HFFc6 (cell line): ENCODE measurements at regions not wholly inside any gene's neighbourhood (a gene's known extent, or its start where the extent isn't known, plus 50 kb on each side); places are given as distances from the start of the nearest gene placed in this dataset.

Source experiments
- DNase-seq: peaks from one replicate; pipeline ENCODE4 v3.0.0-alpha.2; 2018
- H3K27ac Mint-ChIP-seq: 2 replicates; pipeline ENCODE4 v1.8.0; 2020; ENCODE audit warnings: mild to moderate bottlenecking, mixed read lengths
- H3K27me3 Mint-ChIP-seq: 2 replicates; pipeline ENCODE4 v1.8.0; 2021; ENCODE audit warnings: mild to moderate bottlenecking, moderate library complexity, mixed read lengths; ENCODE audit not compliant: insufficient read depth
- H3K36me3 Mint-ChIP-seq: 2 replicates; pipeline ENCODE4 v1.8.0; 2021; ENCODE audit warnings: low read depth, mixed read lengths
- H3K4me1 Mint-ChIP-seq: 2 replicates; pipeline ENCODE4 v1.8.0; 2020; ENCODE audit warnings: low read depth, mixed read lengths
- H3K4me3 Mint-ChIP-seq: 2 replicates; pipeline ENCODE4 v1.8.0; 2020; ENCODE audit warnings: mild to moderate bottlenecking, moderate library complexity, mixed read lengths
- H3K9me3 Mint-ChIP-seq: 2 replicates; pipeline ENCODE4 v1.8.0; 2020; ENCODE audit warnings: mild to moderate bottlenecking, mixed read lengths
- CTCF ChIP-seq: fragments of 200-600 bp; sonication (generic); IDR thresholded peaks from 2 replicates; pipeline ENCODE4 v1.5.0; 2021; ENCODE audit warnings: antibody characterized with exemption, mild to moderate bottlenecking

- no peak for TF ChIP-seq CTCF
These were observed 71.4 kb downstream of the ADRB2 start for GRCh38 chr5:148897842-148898241.

GRCh38 chr5:148898413-148899075 lies 72.1 kb downstream of the ADRB2 start:
- Mint-ChIP-seq H3K36me3 (peaks cover 13% of the 10 kb centered on the region), H3K9me3 (peaks cover 12% of the 10 kb centered on the region), H3K4me3 (no peak overlapping the region), H3K4me1 (peaks cover 6% of the 10 kb centered on the region; the same call in 1 of the 2 replicates), H3K27ac (no peak overlapping the region), H3K27me3 (peaks cover 6% of the 10 kb centered on the region)
- DNase-seq, result no peak
- no peak for TF ChIP-seq CTCF

More at GRCh38 chr5:148897842-148898241, 71.4 kb downstream of the ADRB2 start:
- H3K4me1 Mint-ChIP-seq, result peaks cover 6% of the 10 kb centered on the region; the same call in 1 of the 2 replicates
- no peak for DNase-seq
- H3K27ac Mint-ChIP-seq, result no peak overlapping the region
- no peak overlapping the region for H3K4me3 Mint-ChIP-seq
- H3K27me3 Mint-ChIP-seq, result peaks cover 6% of the 10 kb centered on the region
- H3K36me3 Mint-ChIP-seq, result peaks cover 14% of the 10 kb centered on the region
- H3K9me3 Mint-ChIP-seq, result peaks cover 19% of the 10 kb centered on the region

GRCh38 chr5:148899993-148900392 lies 73.6 kb downstream of the ADRB2 start:
- no peak overlapping the region for H3K4me3 Mint-ChIP-seq
- no peaks in the 10 kb centered on the region for H3K36me3 Mint-ChIP-seq
- H3K27ac Mint-ChIP-seq, result no peak overlapping the region
- no peaks in the 10 kb centered on the region for H3K9me3 Mint-ChIP-seq
- peaks cover 6% of the 10 kb centered on the region; the same call in 1 of the 2 replicates for H3K4me1 Mint-ChIP-seq
- TF ChIP-seq CTCF, result no peak
- peaks cover 6% of the 10 kb centered on the region for H3K27me3 Mint-ChIP-seq
- DNase-seq, result no peak

- Mint-ChIP-seq H3K4me3 (no peak overlapping the region), H3K9me3 (no peaks in the 10 kb centered on the region), H3K27me3 (no peaks in the 10 kb centered on the region; the same call in 1 of the 2 replicates), H3K27ac (peak overlapping the region; percentile 4; the same call in 1 of the 2 replicates), H3K4me1 (peaks cover 24% of the 10 kb centered on the region), H3K36me3 (no peaks in the 10 kb centered on the region)
- DNase-seq, result no peak
- TF ChIP-seq CTCF, result no peak
These were observed 76.1 kb downstream of the ADRB2 start for GRCh38 chr5:148902478-148902877.

- no peaks in the 10 kb centered on the region for H3K9me3 Mint-ChIP-seq
- peaks cover 29% of the 10 kb centered on the region for H3K4me1 Mint-ChIP-seq
- H3K36me3 Mint-ChIP-seq, result no peaks in the 10 kb centered on the region
- TF ChIP-seq CTCF, result no peak
- DNase-seq, result no peak
- H3K4me3 Mint-ChIP-seq, result no peak overlapping the region
- H3K27ac Mint-ChIP-seq, result no peak overlapping the region
- H3K27me3 Mint-ChIP-seq, result no peaks in the 10 kb centered on the region; the same call in 1 of the 2 replicates
These were observed 77.2 kb downstream of the ADRB2 start for GRCh38 chr5:148903587-148903986.
